ENCODE measurements at regions not wholly inside any gene's neighbourhood (a gene's known extent, or its start where the extent isn't known, plus 50 kb on each side); places are given as distances from the start of the nearest gene placed in this dataset.
"Not testable (repeated sequence)": the region's sequence is repeated elsewhere in the genome, so short reads cannot be mapped to it uniquely, and the experiment has no call there.

DNA sequence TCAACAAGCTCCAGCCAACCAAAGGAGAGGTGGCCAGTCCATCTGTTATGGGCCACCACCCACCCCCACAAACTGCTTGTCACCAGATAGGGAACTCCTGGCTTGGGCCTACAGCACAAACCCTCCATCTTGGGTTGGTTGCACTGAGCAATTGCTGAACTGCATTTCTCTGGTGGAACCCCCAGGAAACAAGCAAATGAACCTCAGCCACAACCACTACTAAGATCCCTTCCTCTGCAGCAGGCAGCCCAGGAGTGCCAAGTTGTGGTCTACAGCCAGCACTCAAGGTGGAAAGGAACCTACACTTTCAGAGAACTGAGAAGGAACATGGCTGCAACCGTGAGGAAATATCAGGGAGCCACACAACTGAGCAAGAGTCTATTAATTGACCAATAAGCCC is 171.6 kb downstream of the TMEM200A start:
- ATAC-seq (ENCODE audit: low FRiP score), result no peak
- no peak for DNase-seq (ENCODE audit: low spot score)
- TF ChIP-seq, protein P1, sequence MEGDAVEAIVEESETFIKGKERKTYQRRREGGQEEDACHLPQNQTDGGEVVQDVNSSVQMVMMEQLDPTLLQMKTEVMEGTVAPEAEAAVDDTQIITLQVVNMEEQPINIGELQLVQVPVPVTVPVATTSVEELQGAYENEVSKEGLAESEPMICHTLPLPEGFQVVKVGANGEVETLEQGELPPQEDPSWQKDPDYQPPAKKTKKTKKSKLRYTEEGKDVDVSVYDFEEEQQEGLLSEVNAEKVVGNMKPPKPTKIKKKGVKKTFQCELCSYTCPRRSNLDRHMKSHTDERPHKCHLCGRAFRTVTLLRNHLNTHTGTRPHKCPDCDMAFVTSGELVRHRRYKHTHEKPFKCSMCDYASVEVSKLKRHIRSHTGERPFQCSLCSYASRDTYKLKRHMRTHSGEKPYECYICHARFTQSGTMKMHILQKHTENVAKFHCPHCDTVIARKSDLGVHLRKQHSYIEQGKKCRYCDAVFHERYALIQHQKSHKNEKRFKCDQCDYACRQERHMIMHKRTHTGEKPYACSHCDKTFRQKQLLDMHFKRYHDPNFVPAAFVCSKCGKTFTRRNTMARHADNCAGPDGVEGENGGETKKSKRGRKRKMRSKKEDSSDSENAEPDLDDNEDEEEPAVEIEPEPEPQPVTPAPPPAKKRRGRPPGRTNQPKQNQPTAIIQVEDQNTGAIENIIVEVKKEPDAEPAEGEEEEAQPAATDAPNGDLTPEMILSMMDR (IDR thresholded peaks at IDR 0.05), result no peak

DNA sequence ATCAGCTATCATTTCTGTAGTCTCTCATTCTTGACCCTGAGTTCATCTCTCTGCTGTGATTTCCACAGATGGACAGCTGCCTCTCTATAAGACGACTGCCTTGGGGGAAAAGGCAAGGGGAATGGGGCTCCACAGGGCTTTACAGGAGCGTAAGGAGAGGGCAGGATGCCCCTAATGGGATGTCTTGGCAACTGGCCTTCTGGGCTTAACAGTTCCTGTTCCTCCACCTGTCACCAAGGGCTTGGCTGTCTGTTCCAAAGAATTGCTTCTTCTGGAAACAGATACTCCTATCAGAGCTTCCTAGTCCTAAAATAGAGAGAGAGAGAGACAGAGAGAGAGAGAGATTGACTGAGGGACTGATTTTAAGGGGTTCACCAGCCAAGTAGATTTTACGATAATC is 181.9 kb downstream of the TMEM200A start:
- DNase-seq (ENCODE audit: low spot score), result no peak
- TF ChIP-seq, protein P1 (IDR thresholded peaks at IDR 0.05), result no peak
- ATAC-seq (ENCODE audit: low FRiP score), result no peak

DNA sequence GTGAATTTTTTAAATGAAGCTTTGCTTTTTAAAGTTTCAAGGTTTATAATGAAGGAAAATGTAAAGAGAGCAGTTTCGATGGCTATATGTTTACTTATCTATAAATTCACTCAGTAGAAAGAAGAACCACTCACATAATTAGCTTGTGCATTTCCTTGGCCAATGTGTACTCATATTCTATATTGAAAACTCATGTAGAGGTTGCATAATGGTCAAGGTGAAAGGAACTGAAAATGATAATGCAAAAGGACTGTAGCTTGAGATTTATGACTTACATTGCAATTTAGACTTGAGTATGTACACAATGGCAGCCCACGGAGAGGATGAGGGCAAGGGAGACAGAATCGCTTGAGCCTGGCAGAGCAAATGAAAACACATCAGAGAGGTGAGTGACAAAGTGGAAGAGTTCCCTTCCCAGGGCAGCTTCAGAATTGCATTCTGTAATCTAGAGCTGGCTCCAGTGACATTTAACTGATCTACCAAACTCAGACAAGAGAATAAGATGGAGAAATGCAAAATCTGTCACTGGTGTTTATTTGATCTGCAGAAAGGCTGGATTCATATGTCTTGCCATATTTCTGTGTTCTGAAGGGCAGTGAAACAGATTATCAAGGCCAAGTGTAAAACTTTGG is 191.8 kb downstream of the TMEM200A start:
- TF ChIP-seq, protein P1 (IDR thresholded peaks at IDR 0.05), result no peak
- no peak for DNase-seq (ENCODE audit: low spot score)
- ATAC-seq (ENCODE audit: low FRiP score), result no peak

DNA sequence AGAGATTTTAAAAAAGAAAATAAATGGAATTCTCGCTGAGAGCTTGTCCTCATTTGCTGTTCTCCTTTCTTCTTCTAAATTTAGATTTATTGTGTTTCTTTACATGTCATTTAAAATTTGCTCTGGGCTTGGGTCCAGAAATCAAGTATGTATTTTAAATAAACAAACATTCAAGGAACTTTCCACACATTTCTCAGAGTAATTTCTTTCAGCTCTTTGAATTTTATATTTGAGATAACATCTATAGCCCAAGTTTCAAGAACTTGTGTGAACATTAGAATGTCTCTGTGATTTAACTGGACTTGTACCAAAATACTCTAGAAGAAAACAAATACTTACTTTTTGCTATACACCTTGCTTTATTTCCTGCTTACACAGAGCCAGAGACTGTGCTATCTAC is 192.3 kb downstream of the TMEM200A start:
- no peak for ATAC-seq (ENCODE audit: low FRiP score)
- DNase-seq (ENCODE audit: low spot score), result no peak
- TF ChIP-seq, protein P1 (IDR thresholded peaks at IDR 0.05), result no peak

DNA sequence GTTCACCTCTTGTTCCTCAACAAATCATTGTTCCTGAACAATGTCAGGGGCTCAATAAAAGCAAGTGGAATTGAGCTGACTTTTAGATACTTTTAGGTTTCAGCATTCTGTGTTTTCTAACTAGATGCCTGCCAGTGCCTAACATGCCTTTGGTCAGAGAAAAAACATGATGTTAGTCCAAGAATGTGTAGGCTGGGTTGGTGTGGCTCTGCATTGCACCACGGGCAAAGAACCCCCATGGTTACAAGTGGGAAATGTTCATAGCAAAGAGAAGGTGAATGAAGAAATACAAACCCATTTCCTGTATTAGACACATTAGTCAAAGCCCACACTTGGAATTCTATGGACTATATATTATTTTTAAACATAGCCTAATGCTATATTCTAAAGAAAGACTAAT is 193.3 kb downstream of the TMEM200A start:
- TF ChIP-seq, protein P1 (IDR thresholded peaks at IDR 0.05), result no peak
- no peak for DNase-seq (ENCODE audit: low spot score)
- ATAC-seq (ENCODE audit: low FRiP score), result no peak

DNA sequence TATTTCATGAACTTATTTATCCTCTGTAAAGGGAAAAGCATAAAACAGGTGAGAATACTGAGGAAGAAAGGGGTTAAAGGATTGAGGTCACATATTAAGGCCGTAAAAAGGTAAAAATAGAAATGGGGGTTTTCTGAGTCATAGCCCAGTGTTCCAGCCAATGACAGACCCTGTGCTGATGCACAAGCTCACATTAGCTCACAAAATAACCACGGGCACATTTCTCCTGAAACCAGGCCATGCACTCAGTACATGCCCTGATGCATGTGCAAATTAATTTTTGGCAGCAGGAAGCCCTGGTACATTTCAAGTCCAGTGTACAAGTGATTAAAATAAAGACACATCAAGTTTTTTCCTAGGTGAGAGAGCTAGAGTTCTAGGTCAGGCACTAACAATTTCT is 194.4 kb downstream of the TMEM200A start:
- TF ChIP-seq, protein P1 (IDR thresholded peaks at IDR 0.05), result no peak
- DNase-seq (ENCODE audit: low spot score), result no peak
- no peak for ATAC-seq (ENCODE audit: low FRiP score)

DNA sequence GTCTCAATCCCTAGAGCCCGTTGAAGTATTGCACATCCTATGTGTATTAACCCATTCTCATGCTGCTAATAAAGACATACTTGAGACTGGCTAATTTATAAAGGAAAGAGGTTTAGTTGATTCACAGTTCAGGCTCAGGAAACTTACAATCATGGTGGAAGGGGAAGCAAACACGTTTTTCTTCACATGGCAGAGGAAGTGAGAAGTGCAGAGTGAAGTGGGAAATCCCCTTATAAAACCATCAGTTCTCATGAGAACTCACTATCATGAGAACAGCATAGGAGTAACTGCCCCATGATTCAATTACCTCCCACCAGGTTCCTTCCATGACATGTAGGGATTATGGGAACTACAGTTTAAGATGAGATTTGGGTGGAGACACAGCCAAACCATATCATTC is 195.3 kb downstream of the TMEM200A start:
- not testable (repeated sequence) for ATAC-seq (ENCODE audit: low FRiP score); DNase-seq (ENCODE audit: low spot score)

Data from omental fat pad (tissue), 3 donors.